Ascending aorta (tissue), 2 donors: ENCODE measurements at regions not wholly inside any gene's neighbourhood (a gene's known extent, or its start where the extent isn't known, plus 50 kb on each side); places are given as distances from the start of the nearest gene placed in this dataset.
A peak's percentile ranks its signal among the peaks of the same experiment; 100 is the strongest.

Source experiments
- DNase-seq, 2 donors: peaks; one replicate each; pipeline ENCODE4 v3.0.0-alpha.2; 2019; ENCODE audit warnings: low spot score in 2 of 2
- H3K27ac ChIP-seq, 2 donors: fragments of 200-600 bp; sonication (generic); one replicate each; pipeline ENCODE4 v1.5.1; 2016 to 2017; ENCODE audit warnings: mild to moderate bottlenecking in 1 of 2
- H3K27me3 ChIP-seq: fragments of 200-600 bp; sonication (generic); one replicate; pipeline ENCODE4 v1.5.1; 2017
- H3K36me3 ChIP-seq, 2 donors: fragments of 200-600 bp; sonication (generic); one replicate each; pipeline ENCODE4 v1.5.1; 2016
- H3K4me1 ChIP-seq, 2 donors: fragments of 200-600 bp; sonication (generic); one replicate each; pipeline ENCODE4 v1.5.1; 2016 to 2017; ENCODE audit warnings: mild to moderate bottlenecking in 1 of 2
- H3K4me3 ChIP-seq, 2 donors: fragments of 200-600 bp; sonication (generic); one replicate each; pipeline ENCODE4 v1.5.1; 2016 to 2017; ENCODE audit warnings: mild to moderate bottlenecking in 1 of 2
- H3K9me3 ChIP-seq, 2 donors: fragments of 200-600 bp; sonication (generic); one replicate each; pipeline ENCODE4 v1.5.1; 2016
- intact Hi-C: fragments of 100-400 bp; cut with DNase I; formaldehyde crosslinking; loops from one replicate; pipeline ENCODE4 v1.15.1; 2023
- TF ChIP-seq, protein P1 (sequence below), 3 experiments: fragments of 200-600 bp in 2 of 3; fragments of 450-650 bp in 1 of 3; sonication (generic) in 2 of 3; IDR thresholded peaks; one replicate each; pipeline ENCODE4 v1.5.1; 2016 to 2019; ENCODE audit warnings: antibody characterized with exemption in 3 of 3, mild to moderate bottlenecking in 1 of 3, moderate library complexity in 1 of 3

DNA sequence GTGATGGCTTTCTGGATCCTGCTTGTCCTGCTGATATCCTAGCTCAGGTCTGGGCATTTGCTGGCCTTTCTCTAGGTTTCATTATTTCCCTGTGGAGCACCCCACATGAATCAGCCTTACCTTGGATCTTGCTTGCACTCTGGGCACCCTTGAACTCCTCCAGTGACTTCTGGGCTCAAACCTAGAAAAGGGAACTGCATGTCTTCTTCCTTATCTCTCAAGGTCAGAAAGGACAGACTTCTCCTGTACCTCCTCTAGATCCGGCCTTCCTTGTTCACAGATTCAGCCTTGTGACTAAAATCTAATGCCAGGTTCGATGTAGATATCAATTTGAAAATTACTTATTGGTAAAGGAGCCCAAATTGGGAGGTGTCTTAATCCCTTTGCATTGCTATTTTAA, 267.9 kb downstream of the PARP8 start:
- no peak for DNase-seq
- Histone ChIP-seq H3K27ac (no peak overlapping the region), H3K9me3 (no peaks in the 10 kb centered on the region), H3K4me3 (no peak overlapping the region), H3K4me1 (no peaks in the 10 kb centered on the region), H3K36me3 (no peaks in the 10 kb centered on the region), H3K27me3 (no peaks in the 10 kb centered on the region)
- TF ChIP-seq, protein P1, sequence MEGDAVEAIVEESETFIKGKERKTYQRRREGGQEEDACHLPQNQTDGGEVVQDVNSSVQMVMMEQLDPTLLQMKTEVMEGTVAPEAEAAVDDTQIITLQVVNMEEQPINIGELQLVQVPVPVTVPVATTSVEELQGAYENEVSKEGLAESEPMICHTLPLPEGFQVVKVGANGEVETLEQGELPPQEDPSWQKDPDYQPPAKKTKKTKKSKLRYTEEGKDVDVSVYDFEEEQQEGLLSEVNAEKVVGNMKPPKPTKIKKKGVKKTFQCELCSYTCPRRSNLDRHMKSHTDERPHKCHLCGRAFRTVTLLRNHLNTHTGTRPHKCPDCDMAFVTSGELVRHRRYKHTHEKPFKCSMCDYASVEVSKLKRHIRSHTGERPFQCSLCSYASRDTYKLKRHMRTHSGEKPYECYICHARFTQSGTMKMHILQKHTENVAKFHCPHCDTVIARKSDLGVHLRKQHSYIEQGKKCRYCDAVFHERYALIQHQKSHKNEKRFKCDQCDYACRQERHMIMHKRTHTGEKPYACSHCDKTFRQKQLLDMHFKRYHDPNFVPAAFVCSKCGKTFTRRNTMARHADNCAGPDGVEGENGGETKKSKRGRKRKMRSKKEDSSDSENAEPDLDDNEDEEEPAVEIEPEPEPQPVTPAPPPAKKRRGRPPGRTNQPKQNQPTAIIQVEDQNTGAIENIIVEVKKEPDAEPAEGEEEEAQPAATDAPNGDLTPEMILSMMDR (IDR thresholded peaks at IDR 0.05) = no peak
- intact Hi-C loops = no loop called here

DNA sequence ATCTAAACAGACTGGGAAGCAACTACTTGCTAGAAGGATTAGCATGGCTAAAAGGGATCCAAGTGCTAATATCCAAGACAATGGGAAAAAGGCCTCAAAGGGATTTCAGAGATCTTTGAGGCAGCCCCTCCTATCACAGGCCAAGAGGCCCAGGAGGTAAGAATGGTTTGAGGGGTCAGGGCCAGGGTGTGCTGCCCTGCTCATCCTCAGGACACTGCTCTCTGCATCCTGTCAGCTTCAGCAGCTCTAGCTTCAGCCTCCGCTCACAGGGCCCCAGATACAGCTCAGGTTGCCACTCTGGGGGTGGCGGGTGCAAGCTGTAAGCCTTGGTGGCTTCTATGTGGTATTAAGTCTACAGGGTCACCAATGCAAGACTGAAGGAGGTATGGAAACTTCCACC, 278.7 kb downstream of the PARP8 start:
- Histone ChIP-seq H3K9me3 (no peaks in the 10 kb centered on the region), H3K4me3 (no peak overlapping the region), H3K27me3 (no peaks in the 10 kb centered on the region), H3K4me1 (no peaks in the 10 kb centered on the region), H3K36me3 (no peaks in the 10 kb centered on the region), H3K27ac (no peak overlapping the region)
- no peak for DNase-seq
- intact Hi-C loops = no loop called here
- TF ChIP-seq, protein P1 (IDR thresholded peaks at IDR 0.05) = no peak

DNA sequence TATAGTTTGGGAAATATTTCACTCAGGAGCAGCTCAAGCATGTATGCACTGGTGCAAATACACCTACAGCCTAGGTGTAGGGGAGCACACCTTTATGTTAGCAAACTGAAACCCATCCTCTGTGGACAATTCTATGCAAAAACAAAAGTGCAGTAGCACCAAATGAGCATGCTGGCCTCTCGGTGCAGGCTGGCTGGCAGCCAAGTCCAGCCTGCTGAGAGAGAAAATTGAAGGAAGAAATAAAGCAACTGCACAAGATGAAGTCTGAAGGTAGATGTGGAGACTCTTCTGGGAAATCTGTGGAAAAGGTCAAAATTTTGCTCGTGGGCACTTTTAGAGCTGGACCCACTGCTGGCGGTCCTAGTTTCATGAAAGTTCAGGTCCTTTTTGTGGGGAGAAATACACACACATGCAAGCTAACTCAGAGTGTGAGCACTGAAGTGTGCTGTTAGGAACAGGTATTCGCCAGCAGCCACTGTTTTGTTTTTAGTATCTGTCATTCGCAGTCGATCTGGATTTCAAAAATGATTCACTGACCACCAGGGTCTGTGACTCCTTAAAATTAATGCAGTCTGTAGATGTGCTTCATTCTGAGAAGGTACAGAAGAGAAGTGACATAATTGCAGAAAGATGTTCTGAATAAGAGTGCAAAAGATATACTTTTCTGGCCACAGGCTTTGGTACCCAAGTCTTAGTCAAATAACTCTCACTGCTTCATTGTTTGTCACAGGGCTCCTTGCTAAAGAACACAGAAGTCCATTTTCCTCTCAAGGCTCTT, 281.7 kb downstream of the PARP8 start:
- Histone ChIP-seq H3K4me3 (no peak overlapping the region), H3K36me3 (no peaks in the 10 kb centered on the region), H3K27ac (no peak overlapping the region), H3K9me3 (no peaks in the 10 kb centered on the region), H3K27me3 (no peaks in the 10 kb centered on the region), H3K4me1 (no peaks in the 10 kb centered on the region)
- TF ChIP-seq, protein P1 (IDR thresholded peaks at IDR 0.05) = no peak
- no peak for DNase-seq
- intact Hi-C loops = no loop called here

DNA sequence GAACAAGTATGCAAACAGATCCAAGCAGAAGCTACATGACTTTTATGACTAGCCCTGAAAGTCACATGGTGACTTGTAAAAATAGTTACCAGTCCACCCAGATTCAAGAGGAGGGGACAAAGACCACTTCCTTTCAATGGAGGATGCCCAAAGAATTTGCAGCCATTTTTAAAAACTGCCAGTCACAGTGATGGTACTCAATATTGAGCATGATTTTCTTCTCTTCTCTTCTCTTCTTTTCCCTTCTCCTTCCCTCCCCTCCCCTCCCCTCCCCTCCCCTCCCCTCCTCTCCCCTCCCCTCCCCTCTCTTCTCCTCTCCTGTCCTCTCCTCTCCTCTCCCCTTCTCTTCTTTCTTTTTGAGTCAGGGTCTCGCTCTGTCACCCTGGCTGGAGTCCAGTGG, 286.9 kb downstream of the PARP8 start:
- no peaks in the 10 kb centered on the region for H3K4me1 ChIP-seq
- no peak overlapping the region for H3K27ac ChIP-seq
- no peaks in the 10 kb centered on the region for H3K27me3 ChIP-seq
- no peak overlapping the region for H3K4me3 ChIP-seq
- intact Hi-C loops = no loop called here
- H3K9me3 ChIP-seq = no peaks in the 10 kb centered on the region
- no peaks in the 10 kb centered on the region for H3K36me3 ChIP-seq
- no peak for DNase-seq
- TF ChIP-seq, protein P1 (IDR thresholded peaks at IDR 0.05) = no peak

DNA sequence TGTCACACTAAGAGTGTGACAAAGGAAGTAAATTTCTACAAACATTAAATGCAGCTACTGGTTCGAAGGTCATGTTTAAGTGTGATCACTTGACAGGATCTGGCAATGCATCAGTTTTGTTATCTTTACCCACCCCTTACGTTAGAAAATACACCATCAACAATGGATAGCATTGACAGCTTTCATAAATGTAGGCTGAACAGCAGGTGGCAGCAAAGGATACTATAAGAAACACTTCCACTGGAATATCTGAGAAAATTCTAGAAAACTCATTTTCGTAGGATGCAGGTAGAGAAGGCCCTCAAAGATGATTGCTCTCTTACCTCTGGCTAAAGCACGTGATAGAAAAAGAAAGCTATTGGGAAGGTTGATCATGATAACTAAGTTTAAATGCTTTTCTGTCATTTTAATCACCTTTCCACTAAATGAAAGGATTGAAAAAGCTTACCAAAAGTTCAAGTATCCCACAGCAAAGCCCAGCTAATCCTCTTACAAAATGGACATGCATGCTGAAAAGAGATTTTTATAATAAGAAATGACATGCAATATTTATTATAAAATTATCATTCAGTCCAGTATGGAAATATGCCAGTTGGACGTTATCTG, 292.5 kb downstream of the PARP8 start:
- no peaks in the 10 kb centered on the region for H3K27me3 ChIP-seq

More for the DNA sequence above, 292.5 kb downstream of the PARP8 start:
- intact Hi-C loops = no loop called here
- Histone ChIP-seq H3K27ac (no peak overlapping the region), H3K9me3 (no peaks in the 10 kb centered on the region), H3K4me1 (peaks cover 0 to under 1% of the 10 kb centered on the region in 2 donors), H3K36me3 (no peaks in the 10 kb centered on the region), H3K4me3 (no peak overlapping the region)
- DNase-seq = no peak
- TF ChIP-seq, protein P1 (IDR thresholded peaks at IDR 0.05) = peak in 2 of 3 experiments; percentile 49
